GM12891 (cell line): ENCODE measurements at regions not wholly inside any gene's neighbourhood (a gene's known extent, or its start where the extent isn't known, plus 50 kb on each side); places are given as distances from the start of the nearest gene placed in this dataset.

ENCODE experiments used
- POLR2A ChIP-seq: IDR thresholded peaks from 2 replicates; pipeline ENCODE4 v1.6.1; 2011; ENCODE audit warnings: low read depth, low read length, control low read depth
- POLR2AphosphoS5 ChIP-seq: IDR thresholded peaks from 2 replicates; pipeline ENCODE4 v1.6.1; 2011; ENCODE audit warnings: low read depth, low read length, control low read depth

GRCh38 chr2:209314653-209315052 is 109.2 kb upstream of the MAP2 start:
- TF ChIP-seq POLR2A (no peak), POLR2AphosphoS5 (no peak)
